H1 (cell line): ENCODE measurements at regions not wholly inside any gene's neighbourhood (a gene's known extent, or its start where the extent isn't known, plus 50 kb on each side); places are given as distances from the start of the nearest gene placed in this dataset.

Source experiments
- CBX5 ChIP-seq: fragments of 300-800, 300-1000 bp; sonication (generic); IDR thresholded peaks from 2 replicates; pipeline ENCODE4 v1.7.1; 2016; ENCODE audit warnings: antibody characterized with exemption, low read length, low read depth
- CHD7 ChIP-seq: fragments of 300-600 bp; sonication (generic); IDR thresholded peaks from 2 replicates; pipeline ENCODE4 v1.7.1; 2012; ENCODE audit warnings: low read length, moderate library complexity, mild to moderate bottlenecking, inconsistent platforms; ENCODE audit not compliant: insufficient replicate concordance
- EZH2 ChIP-seq: fragments of 200-600 bp; sonication (generic); IDR thresholded peaks from 2 replicates; pipeline ENCODE4 v1.7.1; 2012; ENCODE audit warnings: low read depth, mild to moderate bottlenecking, moderate library complexity, low read length, inconsistent platforms; ENCODE audit not compliant: severe bottlenecking

DNA sequence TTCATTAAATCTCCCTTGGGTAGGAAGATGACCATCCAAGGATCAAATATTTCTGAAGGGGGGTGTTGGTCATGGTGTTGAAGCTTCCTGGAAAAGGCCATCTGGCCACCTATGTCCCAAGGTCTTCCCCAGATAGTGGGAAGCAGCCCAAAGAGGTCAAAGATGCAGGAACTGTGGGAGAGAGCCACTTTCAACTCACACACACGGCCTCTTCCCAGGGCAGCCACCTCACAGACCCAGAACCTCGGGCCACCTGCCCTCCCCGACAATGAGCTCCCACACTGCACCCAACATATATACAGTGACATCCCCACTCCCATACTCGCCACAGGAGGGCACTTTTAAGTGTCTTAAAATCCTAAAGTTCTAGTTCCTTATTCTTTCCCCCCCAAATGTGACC lies 164.5 kb upstream of the ETV3 start (continued):
- no peak for TF ChIP-seq CHD7
- no peak for TF ChIP-seq CBX5
- TF ChIP-seq EZH2, result no peak
